Tibial nerve (tissue), 4 donors: ENCODE measurements at regions not wholly inside any gene's neighbourhood (a gene's known extent, or its start where the extent isn't known, plus 50 kb on each side); places are given as distances from the start of the nearest gene placed in this dataset.

Source experiments
- DNase-seq, 2 donors: peaks; one replicate each; pipeline ENCODE4 v3.0.0-alpha.2; 2019; ENCODE audit warnings: low spot score in 2 of 2
- H3K27ac ChIP-seq, 4 donors: fragments of 200-600 bp; sonication (generic) in 3 of 4; one replicate each; pipeline ENCODE4 v1.5.1; 2017 to 2019; ENCODE audit warnings: mild to moderate bottlenecking in 1 of 4
- H3K27me3 ChIP-seq, 2 donors: fragments of 200-600 bp; sonication (generic) in 1 of 2; one replicate each; pipeline versions ENCODE4 v1.5.1 to v1.6.0; 2017 to 2019
- H3K36me3 ChIP-seq, 3 donors: fragments of 200-600 bp; sonication (generic); one replicate each; pipeline ENCODE4 v1.5.1; 2018 to 2019
- H3K4me1 ChIP-seq, 4 donors: fragments of 200-600 bp; sonication (generic) in 3 of 4; one replicate each; pipeline ENCODE4 v1.5.1; 2017 to 2019
- H3K4me3 ChIP-seq, 4 donors: fragments of 200-600 bp; sonication (generic) in 3 of 4; one replicate each; pipeline ENCODE4 v1.5.1; 2017 to 2019; ENCODE audit warnings: mild to moderate bottlenecking in 1 of 4, moderate library complexity in 1 of 4
- H3K9me3 ChIP-seq, 4 donors: fragments of 200-600 bp; sonication (generic) in 3 of 4; one replicate each; pipeline ENCODE4 v1.5.1; 2017 to 2019
- EP300 ChIP-seq, 2 donors: sonication (generic); formaldehyde crosslinking; IDR thresholded peaks; one replicate each; pipeline ENCODE4 v1.6.1; 2017; ENCODE audit warnings: antibody characterized with exemption in 2 of 2, mild to moderate bottlenecking in 1 of 2
- POLR2A ChIP-seq, 2 donors: fragments of 450-650 bp; IDR thresholded peaks; one replicate each; pipeline ENCODE4 v1.6.1; 2017; ENCODE audit warnings: antibody characterized with exemption in 2 of 2, mild to moderate bottlenecking in 2 of 2, moderate library complexity in 2 of 2
- WGBS, 2 donors: methylation state at CpG; one replicate each; pipeline ENCODE4 v1.1.5; 2018; 5-methylcytosine and 5-hydroxymethylcytosine counted together
- TF ChIP-seq, protein P1 (sequence below), 5 experiments: fragments of 200-600 bp in 3 of 5; fragments of 450-650 bp in 2 of 5; sonication (generic) in 3 of 5; IDR thresholded peaks; one replicate each; pipeline ENCODE4 v1.5.1; 2016 to 2019; ENCODE audit warnings: antibody characterized with exemption in 5 of 5, mild to moderate bottlenecking in 3 of 5, moderate library complexity in 2 of 5

- Histone ChIP-seq H3K36me3 (no peaks in the 10 kb centered on the region), H3K9me3 (no peaks in the 10 kb centered on the region), H3K4me1 (no peaks in the 10 kb centered on the region), H3K4me3 (no peak overlapping the region), H3K27me3 (no peaks in the 10 kb centered on the region), H3K27ac (no peak overlapping the region)
- WGBS, 2 donors = 55 to 63% methylated on average over 7 of the region's 7 CpGs
- TF ChIP-seq POLR2A (IDR thresholded peaks at IDR 0.05) (no peak), EP300 (IDR thresholded peaks at IDR 0.05) (no peak)
- TF ChIP-seq, protein P1, sequence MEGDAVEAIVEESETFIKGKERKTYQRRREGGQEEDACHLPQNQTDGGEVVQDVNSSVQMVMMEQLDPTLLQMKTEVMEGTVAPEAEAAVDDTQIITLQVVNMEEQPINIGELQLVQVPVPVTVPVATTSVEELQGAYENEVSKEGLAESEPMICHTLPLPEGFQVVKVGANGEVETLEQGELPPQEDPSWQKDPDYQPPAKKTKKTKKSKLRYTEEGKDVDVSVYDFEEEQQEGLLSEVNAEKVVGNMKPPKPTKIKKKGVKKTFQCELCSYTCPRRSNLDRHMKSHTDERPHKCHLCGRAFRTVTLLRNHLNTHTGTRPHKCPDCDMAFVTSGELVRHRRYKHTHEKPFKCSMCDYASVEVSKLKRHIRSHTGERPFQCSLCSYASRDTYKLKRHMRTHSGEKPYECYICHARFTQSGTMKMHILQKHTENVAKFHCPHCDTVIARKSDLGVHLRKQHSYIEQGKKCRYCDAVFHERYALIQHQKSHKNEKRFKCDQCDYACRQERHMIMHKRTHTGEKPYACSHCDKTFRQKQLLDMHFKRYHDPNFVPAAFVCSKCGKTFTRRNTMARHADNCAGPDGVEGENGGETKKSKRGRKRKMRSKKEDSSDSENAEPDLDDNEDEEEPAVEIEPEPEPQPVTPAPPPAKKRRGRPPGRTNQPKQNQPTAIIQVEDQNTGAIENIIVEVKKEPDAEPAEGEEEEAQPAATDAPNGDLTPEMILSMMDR (IDR thresholded peaks at IDR 0.05) = no peak
- DNase-seq = no peak
Measured at GRCh38 chr14:66045572-66046021, 440.6 kb upstream of the CCDC196 start.

GRCh38 chr14:66046035-66046434 lies 440.1 kb upstream of the CCDC196 start:
- H3K27ac ChIP-seq = no peak overlapping the region
- H3K27me3 ChIP-seq = no peaks in the 10 kb centered on the region
- DNase-seq = no peak

DNA sequence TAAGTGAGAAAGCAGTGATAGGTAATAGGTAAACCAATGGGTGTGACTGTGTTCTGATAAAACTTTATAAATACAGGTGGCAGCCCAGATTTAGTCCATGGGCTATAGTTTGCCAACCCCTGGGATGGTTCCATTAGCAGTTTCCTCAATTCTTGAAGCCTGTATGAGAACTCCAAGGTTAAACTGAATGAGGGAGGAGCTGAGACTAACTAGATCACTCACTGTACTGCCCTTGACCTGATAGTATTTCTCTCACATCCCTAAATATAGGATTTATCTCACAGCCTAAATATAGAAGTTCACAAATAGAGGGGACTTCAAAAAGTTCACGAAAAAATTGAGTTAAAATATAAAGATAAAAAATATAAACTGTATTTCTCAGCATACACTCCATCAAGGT lies 439.6 kb upstream of the CCDC196 start:
- no peaks in the 10 kb centered on the region for H3K4me1 ChIP-seq
- no peaks in the 10 kb centered on the region for H3K36me3 ChIP-seq
- TF ChIP-seq, protein P1 (IDR thresholded peaks at IDR 0.05) = no peak
- no peak for TF ChIP-seq POLR2A (IDR thresholded peaks at IDR 0.05)
- no peak for TF ChIP-seq EP300 (IDR thresholded peaks at IDR 0.05)
- no peak overlapping the region for H3K27ac ChIP-seq
- H3K9me3 ChIP-seq = no peaks in the 10 kb centered on the region
- no peak overlapping the region for H3K4me3 ChIP-seq
- WGBS, 2 donors = 79 to 81% methylated on average over 1 of the region's 1 CpG
- no peaks in the 10 kb centered on the region for H3K27me3 ChIP-seq
- DNase-seq = no peak

More at GRCh38 chr14:66046035-66046434, 440.1 kb upstream of the CCDC196 start:
- H3K4me3 ChIP-seq = no peak overlapping the region
- no peaks in the 10 kb centered on the region for H3K9me3 ChIP-seq
- H3K36me3 ChIP-seq = no peaks in the 10 kb centered on the region
- 44 to 84% methylated on average over 1 of the region's 1 CpG for WGBS, 2 donors
- H3K4me1 ChIP-seq = no peaks in the 10 kb centered on the region
- TF ChIP-seq, protein P1 (IDR thresholded peaks at IDR 0.05) = no peak
- TF ChIP-seq EP300 (IDR thresholded peaks at IDR 0.05) (no peak), POLR2A (IDR thresholded peaks at IDR 0.05) (no peak)

- H3K4me3 ChIP-seq = no peak overlapping the region
- no peak overlapping the region for H3K27ac ChIP-seq
- no peak for TF ChIP-seq EP300 (IDR thresholded peaks at IDR 0.05)
- TF ChIP-seq POLR2A (IDR thresholded peaks at IDR 0.05) = no peak
- TF ChIP-seq, protein P1 (IDR thresholded peaks at IDR 0.05) = no peak
- H3K4me1 ChIP-seq = no peaks in the 10 kb centered on the region
- WGBS, 2 donors = 54 to 56% methylated on average over 5 of the region's 5 CpGs
- peaks cover 0 to 7% (median 0%) of the 10 kb centered on the region in 4 donors for H3K9me3 ChIP-seq
- H3K27me3 ChIP-seq = no peaks in the 10 kb centered on the region
- no peaks in the 10 kb centered on the region for H3K36me3 ChIP-seq
- no peak for DNase-seq
Measured at GRCh38 chr14:66056268-66056907, 429.8 kb upstream of the CCDC196 start.

GRCh38 chr14:66056926-66057552 lies 429.1 kb upstream of the CCDC196 start:
- DNase-seq = no peak
- Histone ChIP-seq H3K4me3 (no peak overlapping the region), H3K27ac (no peak overlapping the region), H3K4me1 (no peaks in the 10 kb centered on the region), H3K9me3 (peaks cover 0 to 7% (median 0%) of the 10 kb centered on the region in 4 donors), H3K27me3 (no peaks in the 10 kb centered on the region), H3K36me3 (no peaks in the 10 kb centered on the region)
- TF ChIP-seq EP300 (IDR thresholded peaks at IDR 0.05) (no peak), POLR2A (IDR thresholded peaks at IDR 0.05) (no peak)
- TF ChIP-seq, protein P1 (IDR thresholded peaks at IDR 0.05) = no peak
- 89 to 100% methylated on average over 1 of the region's 1 CpG for whole genome bisulfite sequencing, 2 donors
